ENCODE measurements at regions not wholly inside any gene's neighbourhood (a gene's known extent, or its start where the extent isn't known, plus 50 kb on each side); places are given as distances from the start of the nearest gene placed in this dataset.

- H3K9me3 ChIP-seq (ENCODE audit: control insufficient read depth, insufficient read depth, low read length): no peaks in the 10 kb centered on the region
- H3K27me3 ChIP-seq (ENCODE audit: control insufficient read depth, insufficient read depth, low read length): no peaks in the 10 kb centered on the region
- no peak for DNase-seq (ENCODE audit: low read depth in 4 of 6, low spot score in 6 of 6)
- WGBS (ENCODE audit: insufficient coverage): 67% methylated on average over 1 of the region's 2 CpGs
- no peak overlapping the region for H3K27ac ChIP-seq (ENCODE audit: low read depth, low read length)
- no peaks in the 10 kb centered on the region for H3K36me3 ChIP-seq (ENCODE audit: control insufficient read depth, insufficient read depth, low read length)
- H3K4me3 ChIP-seq (ENCODE audit: low read depth, low read length): no peak overlapping the region
- H3K4me1 ChIP-seq (ENCODE audit: control insufficient read depth, insufficient read depth, low read length): no peaks in the 10 kb centered on the region
These were observed 269.9 kb upstream of the FZD8 start for GRCh38 chr10:35911954-35912353.

GRCh38 chr10:35911233-35911632 is 269.1 kb upstream of the FZD8 start:
- WGBS (ENCODE audit: insufficient coverage): 93% methylated on average over 3 of the region's 3 CpGs
- H3K27me3 ChIP-seq (ENCODE audit: control insufficient read depth, insufficient read depth, low read length): no peaks in the 10 kb centered on the region
- no peaks in the 10 kb centered on the region for H3K9me3 ChIP-seq (ENCODE audit: control insufficient read depth, insufficient read depth, low read length)
- H3K4me1 ChIP-seq (ENCODE audit: control insufficient read depth, insufficient read depth, low read length): no peaks in the 10 kb centered on the region
- H3K36me3 ChIP-seq (ENCODE audit: control insufficient read depth, insufficient read depth, low read length): no peaks in the 10 kb centered on the region
- H3K27ac ChIP-seq (ENCODE audit: low read depth, low read length): no peak overlapping the region
- H3K4me3 ChIP-seq (ENCODE audit: low read depth, low read length): no peak overlapping the region
- no peak for DNase-seq (ENCODE audit: low read depth in 4 of 6, low spot score in 6 of 6)

GRCh38 chr10:35910234-35910633 is 268.1 kb upstream of the FZD8 start:
- no peaks in the 10 kb centered on the region for H3K36me3 ChIP-seq (ENCODE audit: control insufficient read depth, insufficient read depth, low read length)
- no CpG with 5 or more reads among the region's 3 CpGs for WGBS (ENCODE audit: insufficient coverage)
- no peak for DNase-seq (ENCODE audit: low read depth in 4 of 6, low spot score in 6 of 6)
- no peaks in the 10 kb centered on the region for H3K27me3 ChIP-seq (ENCODE audit: control insufficient read depth, insufficient read depth, low read length)
- H3K4me1 ChIP-seq (ENCODE audit: control insufficient read depth, insufficient read depth, low read length): no peaks in the 10 kb centered on the region
- H3K4me3 ChIP-seq (ENCODE audit: low read depth, low read length): no peak overlapping the region
- no peak overlapping the region for H3K27ac ChIP-seq (ENCODE audit: low read depth, low read length)
- H3K9me3 ChIP-seq (ENCODE audit: control insufficient read depth, insufficient read depth, low read length): no peaks in the 10 kb centered on the region

GRCh38 chr10:35909121-35909720 is 267.1 kb upstream of the FZD8 start:
- H3K36me3 ChIP-seq (ENCODE audit: control insufficient read depth, insufficient read depth, low read length): no peaks in the 10 kb centered on the region
- H3K4me1 ChIP-seq (ENCODE audit: control insufficient read depth, insufficient read depth, low read length): no peaks in the 10 kb centered on the region
- H3K27me3 ChIP-seq (ENCODE audit: control insufficient read depth, insufficient read depth, low read length): no peaks in the 10 kb centered on the region
- 83% methylated on average over 3 of the region's 12 CpGs for WGBS (ENCODE audit: insufficient coverage)
- H3K9me3 ChIP-seq (ENCODE audit: control insufficient read depth, insufficient read depth, low read length): no peaks in the 10 kb centered on the region
- DNase-seq (ENCODE audit: low read depth in 4 of 6, low spot score in 6 of 6): peak in 2 of 6 donors; percentile 37 to 71
- no peak overlapping the region for H3K27ac ChIP-seq (ENCODE audit: low read depth, low read length)
- H3K4me3 ChIP-seq (ENCODE audit: low read depth, low read length): no peak overlapping the region

GRCh38 chr10:35908451-35908850 is 266.4 kb upstream of the FZD8 start:
- H3K27me3 ChIP-seq (ENCODE audit: control insufficient read depth, insufficient read depth, low read length): no peaks in the 10 kb centered on the region
- no peak for DNase-seq (ENCODE audit: low read depth in 4 of 6, low spot score in 6 of 6)
- H3K27ac ChIP-seq (ENCODE audit: low read depth, low read length): no peak overlapping the region
- WGBS (ENCODE audit: insufficient coverage): no CpG with 5 or more reads among the region's 2 CpGs
- no peak overlapping the region for H3K4me3 ChIP-seq (ENCODE audit: low read depth, low read length)
- no peaks in the 10 kb centered on the region for H3K36me3 ChIP-seq (ENCODE audit: control insufficient read depth, insufficient read depth, low read length)
- H3K4me1 ChIP-seq (ENCODE audit: control insufficient read depth, insufficient read depth, low read length): no peaks in the 10 kb centered on the region
- no peaks in the 10 kb centered on the region for H3K9me3 ChIP-seq (ENCODE audit: control insufficient read depth, insufficient read depth, low read length)

GRCh38 chr10:35907548-35907947 is 265.5 kb upstream of the FZD8 start:
- H3K4me1 ChIP-seq (ENCODE audit: control insufficient read depth, insufficient read depth, low read length): no peaks in the 10 kb centered on the region

GRCh38 chr10:35906155-35906554 is 264.1 kb upstream of the FZD8 start:
- H3K4me1 ChIP-seq (ENCODE audit: control insufficient read depth, insufficient read depth, low read length): no peaks in the 10 kb centered on the region
- 90% methylated on average over 2 of the region's 3 CpGs for WGBS (ENCODE audit: insufficient coverage)
- H3K27me3 ChIP-seq (ENCODE audit: control insufficient read depth, insufficient read depth, low read length): no peaks in the 10 kb centered on the region
- no peaks in the 10 kb centered on the region for H3K36me3 ChIP-seq (ENCODE audit: control insufficient read depth, insufficient read depth, low read length)
- no peak overlapping the region for H3K4me3 ChIP-seq (ENCODE audit: low read depth, low read length)
- H3K27ac ChIP-seq (ENCODE audit: low read depth, low read length): no peak overlapping the region
- no peaks in the 10 kb centered on the region for H3K9me3 ChIP-seq (ENCODE audit: control insufficient read depth, insufficient read depth, low read length)
- DNase-seq (ENCODE audit: low read depth in 4 of 6, low spot score in 6 of 6): no peak

More at GRCh38 chr10:35907548-35907947, 265.5 kb upstream of the FZD8 start:
- H3K36me3 ChIP-seq (ENCODE audit: control insufficient read depth, insufficient read depth, low read length): no peaks in the 10 kb centered on the region
- H3K27me3 ChIP-seq (ENCODE audit: control insufficient read depth, insufficient read depth, low read length): no peaks in the 10 kb centered on the region
- 81% methylated on average over 8 of the region's 9 CpGs for WGBS (ENCODE audit: insufficient coverage)
- H3K9me3 ChIP-seq (ENCODE audit: control insufficient read depth, insufficient read depth, low read length): no peaks in the 10 kb centered on the region
- DNase-seq (ENCODE audit: low read depth in 4 of 6, low spot score in 6 of 6): no peak
- H3K4me3 ChIP-seq (ENCODE audit: low read depth, low read length): no peak overlapping the region
- no peak overlapping the region for H3K27ac ChIP-seq (ENCODE audit: low read depth, low read length)

GRCh38 chr10:35903021-35903420 is 260.9 kb upstream of the FZD8 start:
- Histone ChIP-seq H3K27me3 (ENCODE audit: control insufficient read depth, insufficient read depth, low read length) (peaks cover 2% of the 10 kb centered on the region), H3K4me3 (ENCODE audit: low read depth, low read length) (no peak overlapping the region), H3K9me3 (ENCODE audit: control insufficient read depth, insufficient read depth, low read length) (no peaks in the 10 kb centered on the region), H3K36me3 (ENCODE audit: control insufficient read depth, insufficient read depth, low read length) (no peaks in the 10 kb centered on the region), H3K27ac (ENCODE audit: low read depth, low read length) (no peak overlapping the region), H3K4me1 (ENCODE audit: control insufficient read depth, insufficient read depth, low read length) (peaks cover 4% of the 10 kb centered on the region)
- peak in 1 of 6 donors; percentile 37 for DNase-seq (ENCODE audit: low read depth in 4 of 6, low spot score in 6 of 6)
- 92% methylated on average over 3 of the region's 7 CpGs for WGBS (ENCODE audit: insufficient coverage)

- H3K27me3 ChIP-seq (ENCODE audit: control insufficient read depth, insufficient read depth, low read length): peaks cover 2% of the 10 kb centered on the region
- 21% methylated on average over 12 of the region's 18 CpGs for WGBS (ENCODE audit: insufficient coverage)
- DNase-seq (ENCODE audit: low read depth in 4 of 6, low spot score in 6 of 6): peak in 2 of 6 donors; percentile 21 to 76
- H3K4me3 ChIP-seq (ENCODE audit: low read depth, low read length): no peak overlapping the region
- H3K36me3 ChIP-seq (ENCODE audit: control insufficient read depth, insufficient read depth, low read length): no peaks in the 10 kb centered on the region
- no peak overlapping the region for H3K27ac ChIP-seq (ENCODE audit: low read depth, low read length)
- H3K9me3 ChIP-seq (ENCODE audit: control insufficient read depth, insufficient read depth, low read length): peaks cover 3% of the 10 kb centered on the region
- H3K4me1 ChIP-seq (ENCODE audit: control insufficient read depth, insufficient read depth, low read length): peaks cover 4% of the 10 kb centered on the region
These were observed 256.8 kb upstream of the FZD8 start for GRCh38 chr10:35898716-35899440.

GRCh38 chr10:35896001-35896400 is 253.9 kb upstream of the FZD8 start:
- Histone ChIP-seq H3K27me3 (ENCODE audit: control insufficient read depth, insufficient read depth, low read length) (peaks cover 2% of the 10 kb centered on the region), H3K27ac (ENCODE audit: low read depth, low read length) (no peak overlapping the region), H3K9me3 (ENCODE audit: control insufficient read depth, insufficient read depth, low read length) (peaks cover 4% of the 10 kb centered on the region), H3K4me1 (ENCODE audit: control insufficient read depth, insufficient read depth, low read length) (peaks cover 4% of the 10 kb centered on the region), H3K4me3 (ENCODE audit: low read depth, low read length) (no peak overlapping the region), H3K36me3 (ENCODE audit: control insufficient read depth, insufficient read depth, low read length) (no peaks in the 10 kb centered on the region)
- no peak for DNase-seq (ENCODE audit: low read depth in 4 of 6, low spot score in 6 of 6)
- 100% methylated on average over 2 of the region's 5 CpGs for WGBS (ENCODE audit: insufficient coverage)

Measured in spinal cord (tissue), 9 donors.